ENCODE measurements at regions not wholly inside any gene's neighbourhood (a gene's known extent, or its start where the extent isn't known, plus 50 kb on each side); places are given as distances from the start of the nearest gene placed in this dataset.

- Histone ChIP-seq H3K36me3 (ENCODE audit: low read depth, low read length) (no peaks in the 10 kb centered on the region), H4K20me1 (ENCODE audit: low read length) (no peaks in the 10 kb centered on the region), H3K27ac (ENCODE audit: low read length) (no peak overlapping the region), H2AFZ (ENCODE audit: low read length) (no peak overlapping the region), H3K4me2 (ENCODE audit: low read length) (no peak overlapping the region), H3K4me3 (ENCODE audit: low read length) (no peak overlapping the region), H3K79me2 (ENCODE audit: low read length) (no peaks in the 10 kb centered on the region), H3K9ac (ENCODE audit: low read length) (no peak overlapping the region), H3K27me3 (ENCODE audit: low read length) (peaks cover 29% of the 10 kb centered on the region), H3K9me2 (replicated peaks; ENCODE audit: low read length) (no peaks in the 10 kb centered on the region), H3F3A (ENCODE audit: low read length, unreplicated experiment) (no peaks in the 10 kb centered on the region), H3K4me1 (ENCODE audit: insufficient read depth, low read length) (no peaks in the 10 kb centered on the region), H3K9me3 (ENCODE audit: low read length) (no peaks in the 10 kb centered on the region)
- POLR2A ChIA-PET (ENCODE audit: unreplicated experiment) = no interaction called here
- TF ChIP-seq EZH2phosphoT487 (IDR thresholded peaks at IDR 0.05; ENCODE audit: borderline replicate concordance, low read length) (no peak), CTCF (conservative IDR thresholded peaks at IDR 0.05; ENCODE audit: low read depth, low read length) (no peak), EZH2 (IDR thresholded peaks at IDR 0.05; ENCODE audit: low read length, unreplicated experiment) (no peak)
- no peak for DNase-seq
- CTCF ChIA-PET = no interaction called here
- no peak for ATAC-seq
- no TSS peak for BruUV-seq (replicated peaks)
- intact Hi-C loops (cut with micrococcal nuclease) = no loop called here
Observed at GRCh38 chr20:52447225-52447551, 255.6 kb upstream of the ZFP64 start.

- ChIA-PET POLR2A (ENCODE audit: unreplicated experiment) (no interaction called here), CTCF (no interaction called here)
- Histone ChIP-seq H3K9me2 (replicated peaks; ENCODE audit: low read length) (no peaks in the 10 kb centered on the region), H3K4me2 (ENCODE audit: low read length) (no peak overlapping the region), H3F3A (ENCODE audit: low read length, unreplicated experiment) (no peaks in the 10 kb centered on the region), H3K36me3 (ENCODE audit: low read depth, low read length) (no peaks in the 10 kb centered on the region), H2AFZ (ENCODE audit: low read length) (no peak overlapping the region), H3K27me3 (ENCODE audit: low read length) (peaks cover 35% of the 10 kb centered on the region), H3K9me3 (ENCODE audit: low read length) (no peaks in the 10 kb centered on the region), H4K20me1 (ENCODE audit: low read length) (no peaks in the 10 kb centered on the region), H3K79me2 (ENCODE audit: low read length) (no peaks in the 10 kb centered on the region), H3K4me3 (ENCODE audit: low read length) (no peak overlapping the region), H3K4me1 (ENCODE audit: insufficient read depth, low read length) (no peaks in the 10 kb centered on the region), H3K27ac (ENCODE audit: low read length) (no peak overlapping the region), H3K9ac (ENCODE audit: low read length) (no peak overlapping the region)
- ATAC-seq = no peak
- no TSS peak for BruUV-seq (replicated peaks)
- peak; percentile 7 for DNase-seq
- intact Hi-C loops (cut with micrococcal nuclease) = no loop called here
- TF ChIP-seq CTCF (conservative IDR thresholded peaks at IDR 0.05; ENCODE audit: low read depth, low read length) (no peak), EZH2 (IDR thresholded peaks at IDR 0.05; ENCODE audit: low read length, unreplicated experiment) (no peak), EZH2phosphoT487 (IDR thresholded peaks at IDR 0.05; ENCODE audit: borderline replicate concordance, low read length) (no peak)
Observed at GRCh38 chr20:52446421-52447224, 255.0 kb upstream of the ZFP64 start.

- H3K9ac ChIP-seq (ENCODE audit: low read length) = no peak overlapping the region
- no peak overlapping the region for H3K4me3 ChIP-seq (ENCODE audit: low read length)
- H3K9me3 ChIP-seq (ENCODE audit: low read length) = no peaks in the 10 kb centered on the region
- ATAC-seq (no peak), DNase-seq (no peak)
- intact Hi-C loops (cut with micrococcal nuclease) = no loop called here
- no peaks in the 10 kb centered on the region for H4K20me1 ChIP-seq (ENCODE audit: low read length)
- H3K27ac ChIP-seq (ENCODE audit: low read length) = no peak overlapping the region
- no peaks in the 10 kb centered on the region for H3K79me2 ChIP-seq (ENCODE audit: low read length)
- H3F3A ChIP-seq (ENCODE audit: low read length, unreplicated experiment) = no peaks in the 10 kb centered on the region
- BruUV-seq (replicated peaks) = no TSS peak
- TF ChIP-seq CTCF (conservative IDR thresholded peaks at IDR 0.05; ENCODE audit: low read depth, low read length) (no peak), EZH2phosphoT487 (IDR thresholded peaks at IDR 0.05; ENCODE audit: borderline replicate concordance, low read length) (no peak), EZH2 (IDR thresholded peaks at IDR 0.05; ENCODE audit: low read length, unreplicated experiment) (no peak)
- H2AFZ ChIP-seq (ENCODE audit: low read length) = no peak overlapping the region
- no peaks in the 10 kb centered on the region for H3K4me1 ChIP-seq (ENCODE audit: insufficient read depth, low read length)
- no peaks in the 10 kb centered on the region for H3K9me2 ChIP-seq (replicated peaks; ENCODE audit: low read length)
- ChIA-PET CTCF (no interaction called here), POLR2A (ENCODE audit: unreplicated experiment) (no interaction called here)
- H3K4me2 ChIP-seq (ENCODE audit: low read length) = no peak overlapping the region
- peaks cover 52% of the 10 kb centered on the region for H3K27me3 ChIP-seq (ENCODE audit: low read length)
- no peaks in the 10 kb centered on the region for H3K36me3 ChIP-seq (ENCODE audit: low read depth, low read length)
Observed at GRCh38 chr20:52444455-52444854, 252.9 kb upstream of the ZFP64 start.
